GM19438 (cell line): ENCODE measurements at regions not wholly inside any gene's neighbourhood (a gene's known extent, or its start where the extent isn't known, plus 50 kb on each side); places are given as distances from the start of the nearest gene placed in this dataset.
"Not testable (repeated sequence)": the region's sequence is repeated elsewhere in the genome, so short reads cannot be mapped to it uniquely, and the experiment has no call there.

Experiments used
- ATAC-seq: cut with Tn5 transposase; IDR thresholded peaks from one replicate; pipeline ENCODE4 v1.9.1; 2021; ENCODE audit warnings: low read depth; ENCODE audit not compliant: unreplicated experiment

DNA sequence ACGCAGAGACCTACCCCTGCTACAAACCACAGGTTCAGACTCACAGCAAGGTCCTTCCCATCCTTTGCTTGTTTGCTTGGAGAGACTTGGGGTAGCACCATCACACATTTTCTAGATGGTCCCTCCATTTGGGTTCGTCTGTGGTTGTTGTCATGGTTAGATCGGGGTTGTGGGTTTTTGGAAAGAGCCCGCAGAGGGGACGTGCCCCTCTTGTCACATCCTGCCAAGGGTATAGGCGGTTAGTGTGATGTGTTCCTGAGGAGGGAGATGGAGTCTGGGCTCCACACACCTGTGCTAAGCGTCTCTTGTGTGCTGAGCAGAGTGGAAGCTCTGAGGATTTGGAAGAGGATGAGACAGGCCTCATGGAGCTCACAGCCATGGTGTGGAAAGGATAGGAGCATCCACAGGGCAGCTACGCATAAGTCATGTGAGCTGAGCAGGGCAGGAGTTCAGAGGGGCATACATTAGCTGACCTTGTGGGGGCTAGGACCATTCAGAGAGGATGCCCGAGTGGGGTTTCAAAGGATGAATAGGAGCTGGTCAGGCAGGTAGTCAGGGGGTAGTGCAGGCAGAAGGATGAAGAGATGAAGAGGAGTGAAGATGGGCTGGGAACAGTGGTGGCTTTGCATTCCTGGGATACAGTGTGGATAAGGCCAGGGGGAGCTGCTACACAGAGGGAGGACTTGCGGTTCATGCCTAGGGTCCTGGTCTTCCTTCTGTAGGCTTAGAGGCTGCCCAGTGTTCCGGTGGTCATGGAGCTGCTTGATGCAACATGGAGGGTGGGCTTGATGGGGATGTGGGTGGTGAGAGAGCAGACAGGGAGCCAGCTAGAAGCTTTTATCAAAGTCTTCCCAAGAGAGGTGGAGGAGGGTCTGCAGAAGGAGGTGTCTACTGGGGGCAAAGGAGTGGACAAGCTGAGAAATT is 62.9 kb downstream of the ACKR3 start:
- ATAC-seq: no peak

DNA sequence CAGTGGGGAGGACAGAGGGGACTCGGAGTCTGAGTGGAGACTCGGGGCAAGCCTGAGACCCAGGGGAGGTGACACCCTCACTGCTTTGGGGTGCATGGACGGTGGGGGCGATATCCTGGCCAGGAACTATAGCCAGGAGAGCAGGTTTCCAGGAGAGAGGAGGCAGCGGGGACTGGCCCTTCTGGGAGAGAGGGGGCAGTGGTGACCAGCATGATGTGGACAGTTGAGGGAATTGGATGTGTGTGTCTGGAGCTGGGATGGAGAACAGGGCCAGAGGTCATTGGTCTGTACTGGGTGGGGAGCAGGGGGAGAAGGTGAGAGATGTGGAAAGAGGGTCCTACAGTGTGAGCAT is 63.6 kb downstream of the ACKR3 start:
- no peak for ATAC-seq

DNA sequence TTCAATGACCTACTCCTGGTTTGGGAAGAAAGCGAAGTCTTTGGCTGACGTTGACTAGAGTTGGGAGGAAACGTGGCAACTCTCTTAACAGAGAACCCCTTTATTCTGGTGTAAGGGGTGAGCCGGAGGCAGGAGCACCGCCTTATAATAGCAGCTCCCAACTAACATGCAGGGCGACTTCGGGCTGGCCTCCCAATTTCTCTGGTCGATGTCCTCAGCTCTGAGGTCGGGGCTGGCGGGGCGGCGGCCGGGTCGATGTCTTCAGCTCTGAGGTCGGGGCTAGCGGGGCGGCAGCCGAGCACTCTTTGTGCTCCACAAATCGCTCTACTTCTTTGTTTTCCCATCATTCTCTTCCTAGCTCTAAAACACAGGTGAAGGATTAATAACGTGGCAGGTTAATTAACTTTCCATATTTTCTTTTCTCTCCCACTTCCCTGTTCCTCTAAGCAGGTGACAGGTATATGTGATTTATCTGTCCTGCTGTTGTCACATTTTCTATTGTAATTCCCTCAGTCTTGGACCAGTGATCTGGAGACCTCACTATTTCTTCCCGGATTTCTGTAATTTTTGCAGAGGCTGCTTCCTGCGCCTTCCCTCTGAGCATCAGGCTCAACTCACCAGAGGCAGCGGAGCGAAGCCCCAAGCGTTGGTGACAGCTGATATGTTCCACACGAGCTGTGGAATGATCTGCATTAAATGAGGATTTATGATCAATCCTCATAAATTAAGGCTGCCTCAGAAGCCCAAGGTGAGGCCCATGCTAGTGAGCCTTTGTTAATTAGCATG is 64.3 kb downstream of the ACKR3 start:
- no peak for ATAC-seq

DNA sequence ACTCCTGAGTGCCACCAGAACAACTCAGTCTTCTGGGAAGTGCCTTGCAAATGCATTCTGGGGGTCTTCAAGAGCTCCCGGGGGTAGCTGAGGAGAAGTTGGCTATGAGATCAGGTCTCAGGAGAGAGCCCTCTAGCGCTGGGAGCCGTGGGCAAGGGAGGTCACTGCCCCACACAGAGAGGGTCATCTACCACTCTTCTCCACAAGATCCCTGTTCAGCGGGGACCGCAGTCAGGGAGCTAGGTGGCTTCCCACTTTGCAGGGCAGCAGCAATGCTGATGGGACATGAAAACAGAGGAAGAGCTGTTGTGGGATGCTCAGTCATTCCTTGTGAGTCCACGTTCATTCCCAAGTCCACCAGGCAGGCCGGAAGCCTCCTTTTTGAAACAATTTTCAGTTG is 66.6 kb downstream of the ACKR3 start:
- no peak for ATAC-seq

DNA sequence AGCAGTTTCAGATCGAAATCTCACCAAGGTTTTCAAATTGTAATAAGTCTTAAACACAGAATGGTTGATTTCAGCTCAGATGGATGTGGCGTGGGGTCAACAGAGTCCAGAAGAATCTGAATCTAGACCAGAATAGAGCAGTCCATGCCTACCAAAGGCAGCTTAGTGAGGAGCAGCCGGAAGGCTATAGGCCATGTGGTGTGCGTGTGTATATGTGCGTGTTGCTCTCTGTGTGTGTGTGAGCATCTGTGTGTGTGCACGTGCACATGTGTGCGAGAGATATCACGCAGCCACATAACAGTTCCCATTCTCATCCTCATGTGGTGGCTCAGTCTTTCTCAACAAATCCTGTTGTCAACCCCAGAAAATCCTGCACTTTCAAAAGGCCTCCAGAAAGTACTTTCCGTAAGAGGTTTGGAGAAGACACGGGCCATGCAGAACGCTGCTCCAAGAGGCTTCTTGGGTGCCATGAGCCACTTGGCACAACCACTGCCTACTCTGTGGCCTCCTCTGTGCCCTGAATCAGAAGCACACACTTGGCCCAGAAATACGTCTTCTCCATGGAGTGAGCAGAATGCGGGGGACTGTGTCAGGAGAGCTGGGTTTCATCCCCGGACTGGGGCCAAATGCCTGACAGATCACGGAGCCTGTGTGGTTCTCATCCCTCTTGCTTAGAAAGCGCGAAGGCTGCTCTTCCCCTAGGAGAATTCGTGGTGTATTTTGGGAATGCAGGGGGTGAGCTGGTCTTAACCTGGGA is 67.3 kb downstream of the ACKR3 start:
- ATAC-seq: no peak

DNA sequence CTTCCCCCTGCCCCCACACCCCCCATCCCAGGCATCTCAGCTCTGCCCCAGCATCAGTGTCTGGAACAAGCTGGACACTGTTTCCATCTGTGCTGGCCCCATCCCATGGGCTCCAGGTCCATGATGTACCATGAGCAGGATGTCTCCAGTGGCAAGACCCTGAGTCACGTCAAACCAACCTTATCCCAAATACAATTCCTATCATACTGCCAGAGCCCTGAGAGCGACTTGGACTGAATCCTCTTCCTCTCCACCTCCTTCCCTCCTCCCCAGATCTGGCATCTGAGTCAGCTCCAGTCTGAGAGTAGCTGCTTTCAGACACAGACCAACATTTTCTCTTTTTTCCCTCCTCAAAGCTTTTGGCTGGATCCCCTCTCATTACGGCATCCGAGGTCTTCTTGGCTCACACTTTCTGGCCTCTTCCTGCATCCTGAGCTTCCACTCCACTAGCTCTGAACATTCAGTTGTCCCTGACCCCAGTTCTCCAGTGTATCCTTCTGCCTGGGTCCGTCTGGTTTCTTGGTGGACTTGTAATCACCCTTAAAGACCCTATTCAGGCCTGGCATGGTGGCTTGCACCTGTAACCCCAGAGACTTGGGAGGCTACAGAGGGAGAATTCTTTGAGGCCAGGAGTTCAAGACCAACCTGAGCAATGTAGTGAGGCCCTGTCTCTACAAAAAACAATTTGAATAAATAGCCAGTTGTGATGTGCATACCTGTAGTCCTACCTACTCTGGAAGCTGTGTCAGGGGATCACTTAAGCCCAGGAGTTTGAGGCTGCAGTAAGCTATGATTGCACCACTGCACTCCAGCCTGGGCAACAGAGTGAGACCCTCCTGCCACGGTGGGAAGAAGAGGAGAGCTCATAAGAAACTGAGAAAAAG is 68.3 kb downstream of the ACKR3 start:
- no peak for ATAC-seq

DNA sequence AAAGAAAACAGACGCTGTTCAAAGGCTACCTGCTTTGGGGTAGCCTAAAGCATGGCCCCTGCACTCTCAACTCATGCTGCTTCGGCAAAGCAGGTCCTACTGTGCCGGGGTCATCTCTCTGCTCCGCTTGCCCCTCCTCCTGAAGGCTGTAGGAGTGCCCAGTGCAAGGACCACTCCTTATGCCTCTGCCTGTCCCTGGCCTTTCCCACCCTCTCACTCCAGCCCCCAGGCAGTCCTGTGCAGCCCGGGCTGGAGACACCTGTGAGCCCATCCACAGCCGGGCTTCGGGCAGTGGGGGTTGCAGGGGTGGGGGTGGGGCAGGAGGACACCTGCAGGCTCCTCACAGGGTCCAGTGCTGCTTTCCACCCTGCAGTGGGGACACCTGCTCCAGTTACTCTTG is 69.1 kb downstream of the ACKR3 start:
- no peak for ATAC-seq

DNA sequence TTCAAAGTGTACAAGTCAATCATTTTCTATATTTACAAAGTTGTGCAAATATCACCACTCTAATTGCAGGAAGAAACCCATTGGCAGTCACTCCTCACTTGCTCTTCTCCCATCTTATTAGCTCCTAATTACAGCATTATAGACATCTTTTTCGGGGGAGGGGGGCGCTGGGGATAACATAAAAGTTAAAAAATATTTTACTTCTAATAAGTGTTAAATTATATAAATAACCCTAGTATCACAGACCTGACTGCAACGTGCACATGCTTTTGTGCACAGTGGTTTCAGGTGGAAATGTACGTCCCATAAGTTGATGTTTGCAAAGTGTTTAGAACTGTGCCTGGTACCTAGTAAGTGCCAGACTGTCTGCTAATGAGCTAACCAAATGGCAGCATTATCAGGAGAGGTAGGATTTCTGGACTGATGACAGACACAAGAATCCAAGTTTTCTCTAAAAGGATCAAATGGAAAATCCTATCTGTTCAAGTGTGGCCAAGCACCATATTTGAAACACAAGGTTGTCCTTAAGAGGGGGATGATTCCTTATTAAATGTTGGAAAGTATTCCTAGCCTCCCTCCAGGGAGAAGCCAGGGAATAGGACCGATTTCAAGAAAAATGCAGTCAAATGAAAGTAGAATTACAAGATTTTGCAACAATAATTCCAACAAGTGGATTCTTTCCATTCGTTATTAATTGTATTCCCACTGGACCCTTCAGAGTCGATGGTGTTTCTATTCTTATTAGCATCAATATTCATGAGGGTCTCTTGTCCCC is 70.0 kb downstream of the ACKR3 start:
- ATAC-seq: no peak

DNA sequence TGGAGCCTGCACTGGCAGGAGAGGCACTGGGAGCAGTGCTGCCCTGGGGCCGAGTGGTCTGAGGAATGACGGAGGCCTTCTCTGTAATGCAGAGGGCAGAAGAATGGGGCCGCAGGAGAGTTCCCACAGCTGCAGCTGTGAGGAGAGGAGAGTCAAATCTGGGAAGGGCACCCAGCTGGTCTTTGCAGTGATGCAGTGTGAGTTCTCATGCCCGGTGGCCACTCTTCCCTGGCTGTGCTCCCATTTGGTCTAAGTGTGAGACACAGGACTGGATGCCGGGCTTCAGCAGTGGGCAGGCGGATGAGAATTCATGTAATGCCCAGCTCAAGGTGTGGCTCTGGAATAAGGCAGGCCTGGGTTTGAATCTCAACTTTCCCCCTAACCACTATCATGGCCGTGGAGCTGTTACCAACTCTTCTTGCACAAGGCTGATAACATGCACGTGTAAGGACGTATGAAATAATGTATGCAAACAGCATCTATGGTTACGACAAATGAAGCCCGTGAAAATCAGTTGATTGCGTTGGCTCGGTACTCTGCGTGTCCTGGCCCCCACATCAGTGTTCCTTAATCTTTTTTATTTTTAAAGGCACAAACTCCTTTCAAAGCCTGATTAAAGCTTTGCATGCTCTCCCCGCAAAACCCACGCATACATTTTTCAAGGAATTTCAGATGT is 71.6 kb downstream of the ACKR3 start:
- ATAC-seq: no peak

DNA sequence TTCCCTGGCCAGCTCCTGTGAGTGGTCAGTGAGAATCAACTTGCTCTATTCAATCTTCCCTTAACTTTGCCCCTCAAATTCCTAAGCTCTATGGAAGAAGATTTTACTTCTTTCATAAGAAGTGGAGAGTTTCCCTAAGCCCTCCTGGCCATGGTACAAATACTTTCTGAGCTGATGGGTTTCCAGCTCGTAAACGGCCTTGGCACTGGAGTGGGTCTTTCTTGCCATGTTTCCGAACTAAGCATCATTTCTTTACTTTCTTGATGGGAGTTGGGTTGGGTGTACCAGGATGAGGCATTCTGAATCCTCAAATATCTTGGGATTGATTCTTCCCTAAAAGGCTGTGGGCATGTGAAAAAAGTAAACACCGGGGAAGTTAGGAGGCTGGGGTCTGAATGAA is 72.5 kb downstream of the ACKR3 start:
- ATAC-seq: no peak

DNA sequence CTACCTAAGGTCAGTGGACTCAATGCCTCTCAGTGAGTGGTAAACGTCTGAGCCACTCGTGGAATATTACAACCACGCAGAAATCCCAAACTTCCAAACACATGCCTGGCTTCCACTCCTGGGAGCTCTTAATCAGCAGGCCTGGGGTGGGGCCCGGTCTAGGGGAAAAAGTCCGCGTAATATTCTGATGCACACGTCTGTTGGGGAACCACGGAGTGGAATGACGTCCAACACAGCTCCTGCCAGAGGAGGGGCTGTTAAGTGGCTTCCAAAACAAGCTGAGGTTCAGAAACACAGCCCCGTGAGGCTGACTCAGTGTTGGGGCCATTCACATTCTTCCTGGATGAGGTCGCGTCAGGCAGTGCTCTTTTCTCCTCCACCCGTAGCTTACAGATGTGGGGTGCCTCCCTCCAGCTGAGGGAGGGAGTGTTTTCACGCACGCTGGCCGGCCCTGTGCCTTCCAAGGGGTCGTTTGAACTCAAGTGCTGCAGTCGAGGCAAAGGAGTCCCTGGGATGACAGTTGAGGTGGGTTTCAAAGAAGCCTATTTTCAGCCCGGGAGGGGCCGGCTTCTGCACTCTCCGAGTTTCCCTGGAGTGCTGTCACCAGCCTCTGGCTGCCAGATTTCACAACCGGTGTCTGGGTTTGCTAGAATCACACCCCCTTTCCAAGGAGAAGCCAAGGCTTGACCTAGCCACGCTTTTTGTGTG is 73.1 kb downstream of the ACKR3 start:
- no peak for ATAC-seq

DNA sequence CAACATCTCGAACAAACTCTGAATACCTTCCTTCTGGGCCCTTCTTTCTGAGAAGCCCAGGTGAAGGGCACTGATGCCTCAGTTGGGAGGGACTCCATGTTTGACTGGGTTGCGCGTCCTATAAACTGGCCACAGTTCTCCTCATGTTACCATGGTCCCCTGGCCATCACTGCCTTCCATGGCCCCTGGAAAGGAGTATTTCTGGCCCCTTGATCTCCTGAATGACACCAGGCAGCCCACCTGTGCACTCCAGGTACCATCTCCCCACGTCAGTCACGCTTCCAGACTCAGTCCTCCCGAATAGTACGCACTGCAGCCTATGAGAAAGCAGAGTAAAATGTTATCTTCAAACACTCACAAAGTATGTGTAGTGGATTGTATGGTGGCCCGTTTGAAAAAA is 73.9 kb downstream of the ACKR3 start:
- ATAC-seq: no peak

DNA sequence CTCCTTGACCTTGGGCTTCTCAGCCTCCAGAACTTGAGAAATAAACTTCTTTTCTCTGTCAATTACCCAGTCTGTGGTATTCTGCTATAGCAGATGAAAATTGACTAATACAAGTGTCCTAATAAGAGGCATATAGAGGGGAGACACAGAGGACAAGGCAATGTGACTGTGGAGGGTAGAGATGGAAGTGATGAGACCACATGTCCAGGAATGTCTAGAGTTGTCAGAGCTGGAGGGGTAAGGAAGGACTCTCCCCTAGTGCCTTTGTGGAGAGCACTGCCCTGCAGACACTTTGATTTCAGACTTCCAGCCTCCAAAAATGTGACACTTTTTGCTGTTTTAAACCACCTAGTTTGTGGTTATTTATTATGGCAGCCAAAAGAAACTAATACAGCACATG is 74.4 kb downstream of the ACKR3 start:
- ATAC-seq: no peak

DNA sequence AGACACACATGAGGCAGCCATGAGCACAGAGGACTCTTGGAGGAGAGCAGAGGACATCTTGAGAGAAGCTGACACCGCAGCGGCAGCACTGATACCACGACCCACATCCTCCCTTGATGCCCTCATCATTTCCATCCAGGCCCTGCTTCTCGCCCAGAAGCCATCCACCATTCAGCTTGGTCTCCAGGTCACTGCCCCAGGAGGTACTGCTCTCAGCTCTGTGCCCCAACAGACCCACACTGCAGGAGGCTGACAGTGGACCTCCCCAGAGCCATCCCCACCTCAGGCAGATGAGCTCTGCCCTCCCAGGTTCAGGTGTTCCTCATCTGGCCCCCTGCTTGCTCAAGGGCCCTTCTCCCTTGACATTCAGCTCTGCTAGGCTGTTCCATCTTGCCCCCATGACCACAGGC is 74.9 kb downstream of the ACKR3 start:
- ATAC-seq: no peak

DNA sequence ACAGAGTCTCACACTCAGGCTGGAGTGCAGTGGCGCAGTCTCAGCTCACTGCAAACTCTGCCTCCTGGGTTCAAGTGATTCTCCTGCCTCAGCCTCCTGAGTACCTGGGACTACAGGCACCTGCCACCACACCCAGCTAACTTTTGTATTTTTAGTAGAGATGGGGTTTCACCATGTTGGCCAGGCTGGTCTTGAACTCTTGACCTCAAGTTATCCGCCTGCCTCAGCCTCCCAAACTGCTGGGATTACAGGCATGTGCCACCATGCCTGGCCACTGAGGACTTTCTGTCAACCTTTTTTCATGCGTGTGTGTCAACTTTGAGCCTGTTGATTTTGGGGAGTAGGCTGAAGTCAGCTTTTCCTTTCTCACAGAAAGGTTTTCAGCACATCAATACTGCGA is 75.5 kb downstream of the ACKR3 start:
- ATAC-seq: not testable (repeated sequence)

DNA sequence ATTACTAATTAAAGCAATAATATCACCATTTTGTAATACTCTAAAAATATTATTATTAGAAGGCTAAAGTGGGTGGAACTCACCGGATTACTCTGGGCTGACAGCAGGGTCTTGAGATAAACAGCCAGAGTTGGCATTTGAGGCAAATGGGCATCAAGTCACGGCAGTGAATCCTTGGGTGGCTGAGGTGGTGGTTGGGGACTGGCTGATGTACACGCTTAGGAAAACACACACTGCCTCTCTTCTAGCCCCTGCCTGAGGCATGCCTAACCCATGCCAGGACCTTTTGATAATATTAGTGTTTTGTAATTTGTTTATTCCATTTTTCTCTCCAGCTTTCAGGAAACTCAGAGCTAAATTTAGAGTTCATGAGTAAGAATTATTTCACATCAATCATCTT is 76.8 kb downstream of the ACKR3 start:
- no peak for ATAC-seq

DNA sequence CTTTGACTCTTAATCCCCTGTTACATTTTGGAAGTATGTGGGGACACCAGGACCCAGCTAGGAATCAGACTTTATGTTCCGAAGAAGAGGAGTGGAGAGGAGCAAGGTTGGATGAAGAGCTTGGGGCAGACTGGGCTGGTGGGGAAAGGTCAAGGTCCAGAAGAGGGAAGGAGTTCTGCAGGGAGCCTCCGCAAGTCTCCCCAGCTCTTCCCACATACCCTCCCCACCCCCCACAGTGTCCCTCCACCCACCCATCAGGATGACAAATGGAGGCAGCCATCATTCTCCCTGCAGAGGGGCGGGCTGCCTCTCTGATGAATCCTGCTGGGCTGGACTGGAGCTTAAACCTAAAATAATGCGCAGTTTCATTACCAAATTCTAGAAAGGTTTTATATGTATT is 77.2 kb downstream of the ACKR3 start:
- no peak for ATAC-seq

DNA sequence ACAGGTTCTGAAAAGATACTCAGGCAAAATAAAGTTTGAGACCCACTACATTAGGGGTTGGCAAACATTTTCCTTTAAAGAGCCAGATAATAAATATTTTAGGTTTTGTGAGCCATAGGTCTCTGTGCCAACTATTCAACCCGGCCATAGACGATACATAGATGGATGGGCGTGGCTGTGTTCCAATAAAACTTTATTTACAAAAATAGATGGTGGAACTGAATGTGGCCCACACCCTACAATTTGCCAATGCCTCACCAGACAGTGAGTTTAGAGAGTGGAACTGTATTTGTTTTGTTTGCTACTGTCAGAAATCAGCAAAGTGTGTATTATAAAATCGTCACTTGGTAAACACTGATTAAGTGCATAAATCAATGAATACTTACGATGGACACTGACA is 78.0 kb downstream of the ACKR3 start:
- no peak for ATAC-seq
